DMS79 (cell line): ENCODE measurements at regions not wholly inside any gene's neighbourhood (a gene's known extent, or its start where the extent isn't known, plus 50 kb on each side); places are given as distances from the start of the nearest gene placed in this dataset.

Experiments
- DNase-seq: peaks from one replicate; lab custom pipeline; 2025; lab: John Stamatoyannopoulos, UW

- DNase-seq: peak; percentile 2
These were observed 58.3 kb upstream of the CPEB4 start for GRCh38 chr5:173829826-173830225.

- DNase-seq: no peak
These were observed 57.7 kb upstream of the CPEB4 start for GRCh38 chr5:173830421-173830820.

- DNase-seq: no peak
These were observed 56.8 kb upstream of the CPEB4 start for GRCh38 chr5:173831196-173831914.

GRCh38 chr5:173832386-173832785 lies 55.8 kb upstream of the CPEB4 start:
- DNase-seq: no peak

- DNase-seq: no peak
These were observed 54.8 kb upstream of the CPEB4 start for GRCh38 chr5:173833196-173833985.

GRCh38 chr5:173834071-173834771 lies 53.9 kb upstream of the CPEB4 start:
- no peak for DNase-seq

GRCh38 chr5:173835131-173835530 lies 53.0 kb upstream of the CPEB4 start:
- DNase-seq: no peak

- DNase-seq: no peak
These were observed 52.5 kb upstream of the CPEB4 start for GRCh38 chr5:173835661-173836060.

- DNase-seq: no peak
These were observed 50.5 kb upstream of the CPEB4 start for GRCh38 chr5:173837654-173838053.
